Nucleus accumbens (tissue), 56 donors: ENCODE measurements at regions not wholly inside any gene's neighbourhood (a gene's known extent, or its start where the extent isn't known, plus 50 kb on each side); places are given as distances from the start of the nearest gene placed in this dataset.
A peak's percentile ranks its signal among the peaks of the same experiment; 100 is the strongest.

Experiments
- DNase-seq, 56 donors: peaks; one replicate each; lab custom pipeline; 2025; lab: John Stamatoyannopoulos, UW

- no peak for DNase-seq
These were observed 132.9 kb upstream of the MYLIP start for GRCh38 chr6:15996030-15996429.

- DNase-seq: no peak
These were observed 133.4 kb upstream of the MYLIP start for GRCh38 chr6:15995493-15995892.

- no peak for DNase-seq
These were observed 133.9 kb upstream of the MYLIP start for GRCh38 chr6:15994814-15995459.

- no peak for DNase-seq
These were observed 135.1 kb upstream of the MYLIP start for GRCh38 chr6:15993716-15994228.

- DNase-seq: no peak
These were observed 138.7 kb upstream of the MYLIP start for GRCh38 chr6:15990179-15990578.

- no peak for DNase-seq
These were observed 139.5 kb upstream of the MYLIP start for GRCh38 chr6:15989397-15989796.

GRCh38 chr6:15987569-15987968 is 141.3 kb upstream of the MYLIP start:
- peak in 15 of 56 donors; percentile 0 to 52 (median 6) for DNase-seq

GRCh38 chr6:15986027-15986629 is 142.8 kb upstream of the MYLIP start:
- no peak for DNase-seq

GRCh38 chr6:15985379-15985959 is 143.4 kb upstream of the MYLIP start:
- no peak for DNase-seq

GRCh38 chr6:15981956-15982355 is 146.9 kb upstream of the MYLIP start:
- no peak for DNase-seq

GRCh38 chr6:15980801-15981200 is 148.1 kb upstream of the MYLIP start:
- no peak for DNase-seq

GRCh38 chr6:15978426-15978825 is 150.5 kb upstream of the MYLIP start:
- no peak for DNase-seq

- no peak for DNase-seq
These were observed 151.8 kb upstream of the MYLIP start for GRCh38 chr6:15977050-15977449.

- no peak for DNase-seq
These were observed 154.1 kb upstream of the MYLIP start for GRCh38 chr6:15974817-15975216.

GRCh38 chr6:15970517-15970916 is 158.4 kb upstream of the MYLIP start:
- DNase-seq: no peak

GRCh38 chr6:15969236-15969778 is 159.6 kb upstream of the MYLIP start:
- DNase-seq: no peak

- DNase-seq: no peak
These were observed 160.4 kb upstream of the MYLIP start for GRCh38 chr6:15968519-15968918.

- no peak for DNase-seq
These were observed 162.8 kb upstream of the MYLIP start for GRCh38 chr6:15966000-15966520.

- no peak for DNase-seq
These were observed 166.5 kb upstream of the MYLIP start for GRCh38 chr6:15962449-15962764.

GRCh38 chr6:15961635-15962448 is 167.0 kb upstream of the MYLIP start:
- DNase-seq: no peak
